ENCODE measurements at regions not wholly inside any gene's neighbourhood (a gene's known extent, or its start where the extent isn't known, plus 50 kb on each side); places are given as distances from the start of the nearest gene placed in this dataset.

DNA sequence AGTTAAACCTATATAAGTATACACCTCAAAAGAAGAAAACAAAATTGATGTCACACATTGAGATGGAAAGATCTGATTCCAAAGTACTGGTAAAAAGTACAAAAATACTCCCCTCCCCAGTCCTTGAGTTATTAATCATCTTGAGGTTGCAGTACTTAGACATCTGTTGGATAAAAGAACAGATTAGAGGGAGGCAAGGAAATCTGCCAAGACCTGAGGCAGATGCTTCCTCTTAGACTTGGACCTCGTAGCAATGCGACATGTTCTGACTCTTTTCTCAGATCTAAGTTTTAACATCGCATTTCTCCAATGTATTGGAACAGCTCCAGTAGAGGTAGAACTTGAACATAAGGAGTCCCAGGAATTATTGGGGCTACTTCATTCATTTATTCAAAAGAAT is 187.9 kb upstream of the GRIN2B start:
- Mint-ChIP-seq H3K9me3 (peaks cover 10 to 12% of the 10 kb centered on the region in 2 experiments), H3K4me1 (no peaks in the 10 kb centered on the region), H3K27ac (no peak overlapping the region), H3K4me3 (no peak overlapping the region), H3K36me3 (ENCODE audit: insufficient read depth in 1 of 3, low read depth in 3 of 3) (peaks cover 0 to 3% (median 2%) of the 10 kb centered on the region in 3 experiments; a peak in 2 of 7 replicates), H3K27me3 (ENCODE audit: low read depth) (peaks cover 1% of the 10 kb centered on the region; the same call in 1 of the 2 replicates)
- no peaks in the 10 kb centered on the region for H3K9me3 ChIP-seq (ENCODE audit: control insufficient read depth, low read depth, low read length)
- H2BK12ac ChIP-seq (ENCODE audit: insufficient read length, low read depth, low read length) = no peak overlapping the region
- no peak overlapping the region for H3K9ac ChIP-seq (ENCODE audit: extremely low read depth, insufficient read length, low read length)
- H3K79me2 ChIP-seq (ENCODE audit: insufficient read depth, low read length) = no peaks in the 10 kb centered on the region
- no peak overlapping the region for H3K27ac ChIP-seq (ENCODE audit: insufficient read length, low read depth, low read length)
- H3T11ph ChIP-seq (ENCODE audit: low read length) = no peak overlapping the region
- no peak overlapping the region for H3K4me2 ChIP-seq (ENCODE audit: insufficient read depth, insufficient read length, low read length)
- no peak overlapping the region for H4K5ac ChIP-seq (ENCODE audit: insufficient read length, low read depth, low read length)
- no peak for DNase-seq
- no peak overlapping the region for H2BK15ac ChIP-seq (ENCODE audit: low read depth, low read length)
- H2BK20ac ChIP-seq (ENCODE audit: low read depth, low read length, poor library complexity, severe bottlenecking) = no peak overlapping the region
- no peaks in the 10 kb centered on the region for H3K79me1 ChIP-seq (ENCODE audit: insufficient read depth, low read depth, low read length, poor library complexity, severe bottlenecking)
- TF ChIP-seq, protein P1, sequence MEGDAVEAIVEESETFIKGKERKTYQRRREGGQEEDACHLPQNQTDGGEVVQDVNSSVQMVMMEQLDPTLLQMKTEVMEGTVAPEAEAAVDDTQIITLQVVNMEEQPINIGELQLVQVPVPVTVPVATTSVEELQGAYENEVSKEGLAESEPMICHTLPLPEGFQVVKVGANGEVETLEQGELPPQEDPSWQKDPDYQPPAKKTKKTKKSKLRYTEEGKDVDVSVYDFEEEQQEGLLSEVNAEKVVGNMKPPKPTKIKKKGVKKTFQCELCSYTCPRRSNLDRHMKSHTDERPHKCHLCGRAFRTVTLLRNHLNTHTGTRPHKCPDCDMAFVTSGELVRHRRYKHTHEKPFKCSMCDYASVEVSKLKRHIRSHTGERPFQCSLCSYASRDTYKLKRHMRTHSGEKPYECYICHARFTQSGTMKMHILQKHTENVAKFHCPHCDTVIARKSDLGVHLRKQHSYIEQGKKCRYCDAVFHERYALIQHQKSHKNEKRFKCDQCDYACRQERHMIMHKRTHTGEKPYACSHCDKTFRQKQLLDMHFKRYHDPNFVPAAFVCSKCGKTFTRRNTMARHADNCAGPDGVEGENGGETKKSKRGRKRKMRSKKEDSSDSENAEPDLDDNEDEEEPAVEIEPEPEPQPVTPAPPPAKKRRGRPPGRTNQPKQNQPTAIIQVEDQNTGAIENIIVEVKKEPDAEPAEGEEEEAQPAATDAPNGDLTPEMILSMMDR (conservative IDR thresholded peaks at IDR 0.05) = no peak
- H3K27me3 ChIP-seq (ENCODE audit: insufficient read depth, low read length) = no peaks in the 10 kb centered on the region
- H3K18ac ChIP-seq (ENCODE audit: insufficient read length, low read depth, low read length) = no peak overlapping the region
- no CpG with 5 or more reads among the region's 3 CpGs for WGBS (ENCODE audit: extremely low coverage, insufficient read length, low lambda C conversion rate)
- no peak overlapping the region for H2AK5ac ChIP-seq (ENCODE audit: insufficient read length, low read length)
- no peak overlapping the region for H3K56ac ChIP-seq (ENCODE audit: insufficient read length, low read depth, low read length)
- no peak overlapping the region for H2AFZ ChIP-seq (ENCODE audit: low read length)
- no peak overlapping the region for H4K91ac ChIP-seq (ENCODE audit: insufficient read length, low read depth, low read length)
- H3K23me2 ChIP-seq (ENCODE audit: insufficient read length, low read depth, low read length, poor library complexity, severe bottlenecking) = no peaks in the 10 kb centered on the region
- no peaks in the 10 kb centered on the region for H3K4me1 ChIP-seq (ENCODE audit: insufficient read depth, low read length)
- no peak overlapping the region for H3K14ac ChIP-seq (ENCODE audit: insufficient read depth, low read length)
- no peaks in the 10 kb centered on the region for H4K20me1 ChIP-seq (ENCODE audit: control insufficient read depth, insufficient read depth, insufficient read length)
- no peak overlapping the region for H3K23ac ChIP-seq (ENCODE audit: insufficient read length, low read depth, low read length)
- H4K8ac ChIP-seq (replicated peaks; ENCODE audit: insufficient read length, low read depth, low read length) = no peak overlapping the region
- H2BK5ac ChIP-seq (ENCODE audit: insufficient read length, low read length) = no peak overlapping the region
- H2BK120ac ChIP-seq (ENCODE audit: low read depth, low read length, poor library complexity, severe bottlenecking) = no peak overlapping the region
- H3K4ac ChIP-seq (ENCODE audit: low read depth, low read length) = no peak overlapping the region
